ENCODE measurements at regions not wholly inside any gene's neighbourhood (a gene's known extent, or its start where the extent isn't known, plus 50 kb on each side); places are given as distances from the start of the nearest gene placed in this dataset.

DNA sequence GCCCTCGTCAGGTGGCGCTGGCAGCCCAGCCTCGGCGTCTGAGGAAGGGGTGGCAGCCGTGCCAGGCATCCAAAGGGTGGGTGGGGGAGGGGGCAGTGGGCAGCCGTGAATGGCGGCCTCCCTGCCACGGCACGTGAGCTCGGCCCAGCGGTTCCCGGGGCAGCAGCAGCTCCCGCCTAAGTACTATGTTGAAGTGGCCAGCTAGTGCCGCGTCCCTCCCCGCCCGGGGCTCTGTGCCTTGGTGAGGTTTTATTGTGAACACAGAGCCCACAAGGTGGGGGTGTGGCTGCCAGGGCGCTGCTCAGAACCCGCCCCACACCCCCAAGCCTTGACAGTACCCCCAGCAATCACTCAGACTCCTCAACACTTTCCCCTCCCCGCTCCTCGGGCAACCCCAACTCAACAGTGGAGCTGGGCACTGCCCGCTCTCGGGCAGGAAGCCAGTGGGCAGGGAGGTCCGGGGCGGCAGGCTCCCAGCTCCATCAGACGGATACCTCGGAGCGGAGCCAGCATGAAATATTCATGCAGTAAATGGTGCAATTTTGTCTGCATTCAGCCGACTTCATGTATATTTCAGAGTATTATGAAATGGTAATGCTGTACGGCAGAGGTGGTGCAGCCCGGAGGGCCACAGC is 80.4 kb downstream of the ENGASE start:
- no peaks in the 10 kb centered on the region for H3K9me3 Mint-ChIP-seq
- no peak for TF ChIP-seq CTCF (IDR thresholded peaks at IDR 0.05)
- intact Hi-C loops (cut with micrococcal nuclease), result no loop called here
- no peaks in the 10 kb centered on the region for H3K27me3 Mint-ChIP-seq
- CTCF ChIA-PET, result no interaction called here
- no peaks in the 10 kb centered on the region for H3K36me3 Mint-ChIP-seq (ENCODE audit: low read depth)
- DNase-seq, result no peak
- H3K4me1 Mint-ChIP-seq (ENCODE audit: low read depth), result no peaks in the 10 kb centered on the region
- no peak for ATAC-seq
- POLR2A ChIA-PET, result no interaction called here
- no peak overlapping the region for H3K27ac Mint-ChIP-seq
- no peak overlapping the region for H3K4me3 Mint-ChIP-seq

DNA sequence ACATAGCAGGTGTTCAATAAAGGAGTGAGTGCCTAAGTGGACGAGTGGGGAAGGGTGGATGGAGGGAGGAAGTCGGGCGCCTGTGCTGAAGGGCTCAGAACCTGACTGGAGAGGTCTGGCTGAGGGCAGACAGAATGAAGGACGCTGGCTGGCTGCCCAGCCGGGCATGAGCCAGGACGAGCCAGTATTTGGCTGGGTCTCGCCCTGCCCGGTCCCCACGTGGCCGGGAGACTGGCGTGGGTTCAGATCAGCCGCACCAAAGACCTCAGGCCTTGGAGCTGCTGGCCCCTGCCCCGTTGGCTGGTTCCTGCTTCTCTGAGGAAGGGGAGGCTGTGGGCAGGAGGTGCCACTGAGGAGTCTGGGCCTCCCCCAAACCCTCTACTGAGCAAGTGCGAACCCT is 79.8 kb downstream of the ENGASE start:
- ATAC-seq, result no peak
- Mint-ChIP-seq H3K4me1 (ENCODE audit: low read depth) (no peaks in the 10 kb centered on the region), H3K27ac (no peak overlapping the region), H3K4me3 (no peak overlapping the region), H3K9me3 (no peaks in the 10 kb centered on the region), H3K36me3 (ENCODE audit: low read depth) (no peaks in the 10 kb centered on the region), H3K27me3 (no peaks in the 10 kb centered on the region)
- TF ChIP-seq CTCF (IDR thresholded peaks at IDR 0.05), result no peak
- intact Hi-C loops (cut with micrococcal nuclease), result no loop called here
- ChIA-PET POLR2A (no interaction called here), CTCF (no interaction called here)
- DNase-seq, result no peak

GRCh38 chr17:79153367-79154130 is 78.9 kb downstream of the ENGASE start:
- ChIA-PET POLR2A (no interaction called here), CTCF (no interaction called here)
- no peak for TF ChIP-seq CTCF (IDR thresholded peaks at IDR 0.05)
- ATAC-seq (no peak), DNase-seq (no peak)
- no peak overlapping the region for H3K27ac Mint-ChIP-seq
- intact Hi-C loops (cut with micrococcal nuclease), result no loop called here
- H3K27me3 Mint-ChIP-seq, result no peaks in the 10 kb centered on the region
- no peaks in the 10 kb centered on the region for H3K36me3 Mint-ChIP-seq (ENCODE audit: low read depth)
- H3K4me1 Mint-ChIP-seq (ENCODE audit: low read depth), result no peaks in the 10 kb centered on the region
- no peaks in the 10 kb centered on the region for H3K9me3 Mint-ChIP-seq
- no peak overlapping the region for H3K4me3 Mint-ChIP-seq

- Mint-ChIP-seq H3K36me3 (ENCODE audit: low read depth) (no peaks in the 10 kb centered on the region), H3K4me3 (no peak overlapping the region), H3K27ac (no peak overlapping the region), H3K9me3 (no peaks in the 10 kb centered on the region), H3K4me1 (ENCODE audit: low read depth) (no peaks in the 10 kb centered on the region), H3K27me3 (no peaks in the 10 kb centered on the region)
- POLR2A ChIA-PET, result no interaction called here
- DNase-seq, result no peak
- CTCF ChIA-PET, result interaction anchor here (1.1 kb wide), 1 partner anchor 241 kb away, joined by 3 read pairs; no protein-coding TSS in a partner anchor
- no peak for TF ChIP-seq CTCF (IDR thresholded peaks at IDR 0.05)
- ATAC-seq, result no peak
- intact Hi-C loops (cut with micrococcal nuclease), result no loop called here
Measured at GRCh38 chr17:79152636-79153035, 78.0 kb downstream of the ENGASE start.

DNA sequence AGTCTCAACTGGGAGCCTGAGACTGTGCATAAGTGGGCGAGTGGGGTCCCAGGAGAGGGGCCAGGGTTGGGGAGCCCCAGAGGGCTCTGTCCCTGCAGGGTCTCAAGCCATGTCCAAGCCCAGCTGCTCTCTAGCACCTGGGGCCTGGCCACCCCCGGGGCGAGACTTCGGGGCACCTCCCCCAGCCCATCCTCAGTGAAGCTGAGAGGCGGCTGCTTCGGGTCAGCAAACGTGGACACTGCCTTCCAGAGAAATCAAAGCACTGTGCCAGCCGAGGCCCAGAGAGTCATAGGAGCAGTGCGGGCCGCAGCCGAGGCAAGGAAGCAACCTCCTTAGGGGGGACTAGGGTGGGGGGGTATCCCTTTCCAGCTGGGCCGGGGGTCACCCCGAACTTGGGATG is 77.5 kb downstream of the ENGASE start:
- CTCF ChIA-PET, result interaction anchor here (1.1 kb wide), 1 partner anchor 241 kb away, joined by 3 read pairs; no protein-coding TSS in a partner anchor
- POLR2A ChIA-PET, result no interaction called here
- H3K27ac Mint-ChIP-seq, result no peak overlapping the region
- DNase-seq, result no peak
- no peak for TF ChIP-seq CTCF (IDR thresholded peaks at IDR 0.05)
- intact Hi-C loops (cut with micrococcal nuclease), result no loop called here
- H3K27me3 Mint-ChIP-seq, result no peaks in the 10 kb centered on the region
- no peak for ATAC-seq
- no peaks in the 10 kb centered on the region for H3K4me1 Mint-ChIP-seq (ENCODE audit: low read depth)
- no peaks in the 10 kb centered on the region for H3K36me3 Mint-ChIP-seq (ENCODE audit: low read depth)
- no peaks in the 10 kb centered on the region for H3K9me3 Mint-ChIP-seq
- H3K4me3 Mint-ChIP-seq, result no peak overlapping the region
